ENCODE measurements at regions not wholly inside any gene's neighbourhood (a gene's known extent, or its start where the extent isn't known, plus 50 kb on each side); places are given as distances from the start of the nearest gene placed in this dataset.

DNA sequence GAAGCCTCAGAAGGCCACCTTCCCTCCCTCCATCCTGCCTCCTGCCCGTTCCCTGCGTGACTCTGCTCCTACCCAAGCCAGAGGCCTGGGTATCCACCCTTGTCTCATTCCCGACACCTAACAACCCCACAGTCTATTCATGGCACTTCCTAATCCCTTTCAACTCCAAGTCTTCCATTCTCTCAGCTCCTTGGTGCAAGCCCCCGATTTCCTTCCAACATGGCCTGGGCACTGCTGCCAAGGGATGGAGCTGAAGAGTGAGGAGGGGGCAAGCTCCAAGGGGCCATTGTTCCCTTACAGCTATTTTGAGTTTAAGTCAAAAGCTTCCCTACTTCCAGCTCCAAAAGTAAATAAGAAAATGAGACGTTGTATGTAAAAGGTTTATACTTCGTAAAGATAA, 84.8 kb upstream of the ASB18 start:
- no peaks in the 10 kb centered on the region for H3K4me1 Mint-ChIP-seq
- TF ChIP-seq EZH2 (IDR thresholded peaks at IDR 0.05; ENCODE audit: borderline replicate concordance, insufficient read depth, low read depth, low read length, poor library complexity, severe bottlenecking): no peak
- TF ChIP-seq, protein P1, sequence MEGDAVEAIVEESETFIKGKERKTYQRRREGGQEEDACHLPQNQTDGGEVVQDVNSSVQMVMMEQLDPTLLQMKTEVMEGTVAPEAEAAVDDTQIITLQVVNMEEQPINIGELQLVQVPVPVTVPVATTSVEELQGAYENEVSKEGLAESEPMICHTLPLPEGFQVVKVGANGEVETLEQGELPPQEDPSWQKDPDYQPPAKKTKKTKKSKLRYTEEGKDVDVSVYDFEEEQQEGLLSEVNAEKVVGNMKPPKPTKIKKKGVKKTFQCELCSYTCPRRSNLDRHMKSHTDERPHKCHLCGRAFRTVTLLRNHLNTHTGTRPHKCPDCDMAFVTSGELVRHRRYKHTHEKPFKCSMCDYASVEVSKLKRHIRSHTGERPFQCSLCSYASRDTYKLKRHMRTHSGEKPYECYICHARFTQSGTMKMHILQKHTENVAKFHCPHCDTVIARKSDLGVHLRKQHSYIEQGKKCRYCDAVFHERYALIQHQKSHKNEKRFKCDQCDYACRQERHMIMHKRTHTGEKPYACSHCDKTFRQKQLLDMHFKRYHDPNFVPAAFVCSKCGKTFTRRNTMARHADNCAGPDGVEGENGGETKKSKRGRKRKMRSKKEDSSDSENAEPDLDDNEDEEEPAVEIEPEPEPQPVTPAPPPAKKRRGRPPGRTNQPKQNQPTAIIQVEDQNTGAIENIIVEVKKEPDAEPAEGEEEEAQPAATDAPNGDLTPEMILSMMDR (IDR thresholded peaks at IDR 0.05): no peak
- ATAC-seq (ENCODE audit: low read depth) (no peak), DNase-seq (no peak)
- Histone ChIP-seq H3K27me3 (replicated peaks in 1 of 4; ENCODE audit: control extremely low read depth in 1 of 4, control insufficient read depth in 3 of 4, insufficient read depth in 4 of 4, low read length in 3 of 4) (peaks cover 0 to 5% (median 0%) of the 10 kb centered on the region in 4 experiments), H3K36me3 (replicated peaks in 1 of 2; ENCODE audit: control extremely low read depth in 1 of 2, control insufficient read depth in 1 of 2, extremely low read depth in 1 of 2, insufficient read depth in 2 of 2, low read length in 1 of 2) (no peaks in the 10 kb centered on the region), H3K9ac (ENCODE audit: low read length) (no peak overlapping the region), H3K9me3 (ENCODE audit: control extremely low read depth in 1 of 3, control insufficient read depth in 2 of 3, insufficient read depth in 1 of 3, low read length in 2 of 3) (no peaks in the 10 kb centered on the region), H2AFZ (ENCODE audit: insufficient read depth, low read depth, low read length, poor library complexity, severe bottlenecking) (no peak overlapping the region), H3K4me1 (ENCODE audit: control insufficient read depth in 2 of 2, insufficient read depth in 2 of 2, low read length in 2 of 2) (no peaks in the 10 kb centered on the region), H4K20me1 (ENCODE audit: control insufficient read depth, insufficient read depth, low read length, poor library complexity, severe bottlenecking) (no peaks in the 10 kb centered on the region), H3K4me3 (ENCODE audit: control extremely low read depth in 1 of 5, extremely low read depth in 1 of 5, insufficient read depth in 1 of 5, low read depth in 2 of 5, low read length in 4 of 5) (no peak overlapping the region), H3K79me2 (ENCODE audit: control insufficient read depth, insufficient read depth, low read length) (no peaks in the 10 kb centered on the region), H3K27ac (ENCODE audit: low read length in 2 of 2) (no peak overlapping the region), H3K4me2 (replicated peaks; ENCODE audit: low read depth, low read length, poor library complexity, severe bottlenecking) (no peak overlapping the region)
- ChIA-PET POLR2A (no interaction called here), CTCF (interaction anchor here (0.8 to 8.4 kb wide), 5 partner anchors 10 to 726 kb away, joined by 3 to 86 read pairs (median 5); partner anchors contain the start of gene ACKR3)
- intact Hi-C loops (cut with micrococcal nuclease): no loop called here
- H3K9me3 Mint-ChIP-seq (ENCODE audit: insufficient read depth): no peaks in the 10 kb centered on the region
- peaks cover 26% of the 10 kb centered on the region for H3K27me3 Mint-ChIP-seq
- 90% methylated on average over 3 of the region's 6 CpGs for WGBS (ENCODE audit: insufficient coverage)
- H3K27ac Mint-ChIP-seq: no peak overlapping the region
- no peak overlapping the region for H3K4me3 Mint-ChIP-seq

- no peaks in the 10 kb centered on the region for H3K36me3 ChIP-seq (replicated peaks in 1 of 2; ENCODE audit: control extremely low read depth in 1 of 2, control insufficient read depth in 1 of 2, extremely low read depth in 1 of 2, insufficient read depth in 2 of 2, low read length in 1 of 2)
- H3K4me1 ChIP-seq (ENCODE audit: control insufficient read depth in 2 of 2, insufficient read depth in 2 of 2, low read length in 2 of 2): no peaks in the 10 kb centered on the region
- no peaks in the 10 kb centered on the region for H3K79me2 ChIP-seq (ENCODE audit: control insufficient read depth, insufficient read depth, low read length)
- no peaks in the 10 kb centered on the region for H3K9me3 Mint-ChIP-seq (ENCODE audit: insufficient read depth)
- H3K27ac Mint-ChIP-seq: no peak overlapping the region
- no peaks in the 10 kb centered on the region for H3K4me1 Mint-ChIP-seq
- no peak overlapping the region for H3K4me3 Mint-ChIP-seq
- H4K20me1 ChIP-seq (ENCODE audit: control insufficient read depth, insufficient read depth, low read length, poor library complexity, severe bottlenecking): no peaks in the 10 kb centered on the region
- H3K4me2 ChIP-seq (replicated peaks; ENCODE audit: low read depth, low read length, poor library complexity, severe bottlenecking): no peak overlapping the region
- intact Hi-C loops (cut with micrococcal nuclease): no loop called here
- 92% methylated on average over 10 of the region's 10 CpGs for WGBS (ENCODE audit: insufficient coverage)
- ATAC-seq (ENCODE audit: low read depth) (no peak), DNase-seq (no peak)
- TF ChIP-seq, protein P1 (IDR thresholded peaks at IDR 0.05): no peak
- TF ChIP-seq EZH2 (IDR thresholded peaks at IDR 0.05; ENCODE audit: borderline replicate concordance, insufficient read depth, low read depth, low read length, poor library complexity, severe bottlenecking): no peak
- H3K4me3 ChIP-seq (ENCODE audit: control extremely low read depth in 1 of 5, extremely low read depth in 1 of 5, insufficient read depth in 1 of 5, low read depth in 2 of 5, low read length in 4 of 5): no peak overlapping the region
- peaks cover 26% of the 10 kb centered on the region for H3K27me3 Mint-ChIP-seq
- peaks cover 0 to 5% (median 0%) of the 10 kb centered on the region in 4 experiments for H3K27me3 ChIP-seq (replicated peaks in 1 of 4; ENCODE audit: control extremely low read depth in 1 of 4, control insufficient read depth in 3 of 4, insufficient read depth in 4 of 4, low read length in 3 of 4)
- ChIA-PET POLR2A (no interaction called here), CTCF (interaction anchor here (0.8 to 8.4 kb wide), 5 partner anchors 220 to 719 kb away, joined by 4 to 86 read pairs (median 19); partner anchors contain the start of gene ACKR3)
- H3K9me3 ChIP-seq (ENCODE audit: control extremely low read depth in 1 of 3, control insufficient read depth in 2 of 3, insufficient read depth in 1 of 3, low read length in 2 of 3): no peaks in the 10 kb centered on the region
- H3K27ac ChIP-seq (ENCODE audit: low read length in 2 of 2): no peak overlapping the region
- no peak overlapping the region for H3K9ac ChIP-seq (ENCODE audit: low read length)
- H2AFZ ChIP-seq (ENCODE audit: insufficient read depth, low read depth, low read length, poor library complexity, severe bottlenecking): no peak overlapping the region
Observed at GRCh38 chr2:236350426-236350825, 86.2 kb upstream of the ASB18 start.

All from B cell (primary cell).